Right lobe of liver (tissue), 6 donors: ENCODE measurements at regions not wholly inside any gene's neighbourhood (a gene's known extent, or its start where the extent isn't known, plus 50 kb on each side); places are given as distances from the start of the nearest gene placed in this dataset.

Source experiments
- ATAC-seq, 4 donors: fragments of 200-7000 bp; cut with Tn5 transposase; one replicate each; pipeline ENCODE4 v1.9.1; 2020; ENCODE audit warnings: mild to moderate bottlenecking in 4 of 4, moderate library complexity in 4 of 4
- DNase-seq, 3 donors: peaks; one replicate each; pipeline ENCODE4 v3.0.0-alpha.2; 2020
- H3K27ac ChIP-seq, 3 donors: fragments of 200-600 bp; one replicate each; pipeline ENCODE4 v1.8.0; 2022
- H3K27me3 ChIP-seq, 2 donors: fragments of 200-600 bp; one replicate each; pipeline ENCODE4 v1.8.0; 2022
- H3K36me3 ChIP-seq, 4 donors: fragments of 200-600 bp; sonication (generic) in 1 of 4; one replicate each; pipeline versions ENCODE4 v1.5.1 to v1.8.0; 2017 to 2022; ENCODE audit warnings: control low read depth in 1 of 4
- H3K4me1 ChIP-seq, 4 donors: fragments of 200-600 bp; sonication (generic) in 1 of 4; one replicate each; pipeline versions ENCODE4 v1.5.1 to v1.8.0; 2017 to 2022; ENCODE audit warnings: control low read depth in 1 of 4
- H3K4me3 ChIP-seq, 3 donors: fragments of 200-600 bp; one replicate each; pipeline ENCODE4 v1.8.0; 2022
- H3K9me3 ChIP-seq, 4 donors: fragments of 200-600 bp; sonication (generic) in 1 of 4; one replicate each; pipeline versions ENCODE4 v1.5.1 to v1.8.0; 2017 to 2022; ENCODE audit warnings: control low read depth in 1 of 4
- CTCF ChIP-seq, 4 donors: fragments of 200-600 bp in 3 of 4; fragments of 450-650 bp in 1 of 4; IDR thresholded peaks; one replicate each; pipeline versions ENCODE4 v1.5.1 to v1.8.0; 2016 to 2022; ENCODE audit warnings: antibody characterized with exemption in 4 of 4, mild to moderate bottlenecking in 2 of 4
- POLR2A ChIP-seq: fragments of 450-650 bp; IDR thresholded peaks from one replicate; pipeline ENCODE4 v1.6.1; 2017; ENCODE audit warnings: antibody characterized with exemption, mild to moderate bottlenecking
- WGBS: methylation state at CpG from one replicate; pipeline ENCODE4 v1.1.6; 2018; ENCODE audit warnings: low coverage, low lambda C conversion rate; ENCODE audit not compliant: insufficient coverage; ENCODE audit errors: missing lambda C conversion rate; 5-methylcytosine and 5-hydroxymethylcytosine counted together
- intact Hi-C, 2 donors: fragments of 100-400 bp; cut with DNase I; formaldehyde crosslinking; loops; one replicate each; pipeline versions ENCODE4 v1.11.2 to v1.14.1; 2022
- donor health status: DM: no; HTN: yes; CAD: no.
- donor health status: DM: no; HTN: no; CAD: no.
- donor health status: DM: no; HTN: no; CAD: no.
- donor health status: DM: no; HTN: yes; CAD: no.
- donor health status: DM: no; HTN: yes; CAD: no.

- H3K36me3 ChIP-seq = no peaks in the 10 kb centered on the region
- intact Hi-C loops = no loop called here
- H3K27ac ChIP-seq = no peak overlapping the region
- H3K27me3 ChIP-seq = no peaks in the 10 kb centered on the region
- no peak for DNase-seq
- 66% methylated on average over 3 of the region's 3 CpGs for WGBS
- ATAC-seq = no peak
- no peak overlapping the region for H3K4me3 ChIP-seq
- H3K9me3 ChIP-seq = no peaks in the 10 kb centered on the region
- TF ChIP-seq POLR2A (no peak), CTCF (IDR thresholded peaks at IDR 0.05) (no peak)
- H3K4me1 ChIP-seq = no peaks in the 10 kb centered on the region
Observed at GRCh38 chr3:137295336-137295735, 337.6 kb downstream of the IL20RB start.

GRCh38 chr3:137296116-137296515 lies 338.3 kb downstream of the IL20RB start:
- Histone ChIP-seq H3K36me3 (no peaks in the 10 kb centered on the region), H3K27me3 (no peaks in the 10 kb centered on the region), H3K4me3 (no peak overlapping the region), H3K4me1 (no peaks in the 10 kb centered on the region), H3K9me3 (no peaks in the 10 kb centered on the region), H3K27ac (no peak overlapping the region)
- ATAC-seq (no peak), DNase-seq (no peak)
- WGBS = 40% methylated on average over 2 of the region's 2 CpGs
- TF ChIP-seq POLR2A = no peak
- TF ChIP-seq CTCF (IDR thresholded peaks at IDR 0.05) = no peak
- intact Hi-C loops = no loop called here

DNA sequence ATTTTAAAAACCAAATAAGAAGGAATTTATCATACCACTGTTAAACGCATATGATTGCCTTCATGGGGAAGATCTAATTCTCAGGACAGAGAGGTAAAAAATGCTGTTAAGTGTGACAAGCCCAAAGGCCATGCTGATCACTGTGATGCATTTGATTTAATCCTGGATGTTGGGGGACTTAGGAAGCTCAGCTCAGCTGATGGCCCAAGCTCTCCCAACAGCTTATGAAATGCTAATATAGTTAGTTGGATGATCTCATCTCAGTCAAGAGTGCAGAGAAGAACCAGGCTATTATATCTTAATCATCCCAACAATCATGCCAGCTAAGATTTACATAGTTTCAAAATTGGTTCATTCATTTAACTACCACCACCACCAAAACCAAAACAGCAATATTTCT lies 340.0 kb downstream of the IL20RB start:
- Histone ChIP-seq H3K4me1 (no peaks in the 10 kb centered on the region), H3K27ac (no peak overlapping the region), H3K4me3 (no peak overlapping the region), H3K36me3 (no peaks in the 10 kb centered on the region), H3K9me3 (no peaks in the 10 kb centered on the region), H3K27me3 (no peaks in the 10 kb centered on the region)
- ATAC-seq (no peak), DNase-seq (no peak)
- intact Hi-C loops = no loop called here
- TF ChIP-seq POLR2A (no peak), CTCF (IDR thresholded peaks at IDR 0.05) (no peak)
- 78% methylated on average over 1 of the region's 1 CpG for WGBS

- 37% methylated on average over 2 of the region's 2 CpGs for WGBS
- intact Hi-C loops = no loop called here
- H3K4me3 ChIP-seq = no peak overlapping the region
Observed at GRCh38 chr3:137300703-137301102, 342.9 kb downstream of the IL20RB start.

More at GRCh38 chr3:137300703-137301102, 342.9 kb downstream of the IL20RB start:
- no peak for DNase-seq
- H3K36me3 ChIP-seq = no peaks in the 10 kb centered on the region
- no peak for ATAC-seq
- H3K9me3 ChIP-seq = no peaks in the 10 kb centered on the region
- no peaks in the 10 kb centered on the region for H3K4me1 ChIP-seq
- H3K27me3 ChIP-seq = no peaks in the 10 kb centered on the region
- no peak overlapping the region for H3K27ac ChIP-seq
- TF ChIP-seq POLR2A (no peak), CTCF (IDR thresholded peaks at IDR 0.05) (no peak)
